HL-60 (cell line): ENCODE measurements at regions not wholly inside any gene's neighbourhood (a gene's known extent, or its start where the extent isn't known, plus 50 kb on each side); places are given as distances from the start of the nearest gene placed in this dataset.

Source experiments
- GABPA ChIP-seq: IDR thresholded peaks from 2 replicates; pipeline ENCODE4 v1.6.1; 2012; ENCODE audit warnings: low read depth
- POLR2AphosphoS5 ChIP-seq: IDR thresholded peaks from 2 replicates; pipeline ENCODE4 v1.6.1; 2012; ENCODE audit warnings: low read depth
- SPI1 ChIP-seq: IDR thresholded peaks from 2 replicates; pipeline ENCODE4 v1.6.1; 2012; ENCODE audit warnings: low read depth, mild to moderate bottlenecking, borderline replicate concordance
- TF ChIP-seq, protein P1 (sequence below): IDR thresholded peaks from one replicate; pipeline ENCODE4 v1.5.1; 2011; ENCODE audit warnings: low read length, control low read depth, inconsistent platforms; ENCODE audit not compliant: insufficient read depth
- TF ChIP-seq, protein P2 (sequence below): IDR thresholded peaks from 2 replicates; pipeline ENCODE4 v1.6.1; 2012; ENCODE audit warnings: low read depth; ENCODE audit not compliant: insufficient replicate concordance

DNA sequence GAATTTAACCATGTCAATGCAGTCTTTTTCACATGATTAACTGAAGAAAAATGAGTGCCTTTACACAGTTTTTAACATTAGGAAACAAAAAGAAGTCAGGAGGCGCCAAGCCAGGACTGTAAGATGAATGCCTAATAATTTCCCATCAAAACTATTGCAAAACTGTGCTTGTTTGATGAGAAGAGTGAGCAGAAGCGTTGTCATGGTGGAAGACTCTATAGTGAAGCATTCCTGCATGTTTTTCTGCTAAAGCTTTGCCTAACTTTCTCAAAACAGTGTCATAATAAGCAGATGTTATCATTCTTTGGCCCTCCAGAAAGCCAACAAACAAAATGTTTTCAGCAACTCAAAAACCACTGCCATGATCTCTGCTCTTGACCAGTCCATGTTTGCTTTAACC is 156.8 kb upstream of the CDIN1 start:
- TF ChIP-seq, protein P1, sequence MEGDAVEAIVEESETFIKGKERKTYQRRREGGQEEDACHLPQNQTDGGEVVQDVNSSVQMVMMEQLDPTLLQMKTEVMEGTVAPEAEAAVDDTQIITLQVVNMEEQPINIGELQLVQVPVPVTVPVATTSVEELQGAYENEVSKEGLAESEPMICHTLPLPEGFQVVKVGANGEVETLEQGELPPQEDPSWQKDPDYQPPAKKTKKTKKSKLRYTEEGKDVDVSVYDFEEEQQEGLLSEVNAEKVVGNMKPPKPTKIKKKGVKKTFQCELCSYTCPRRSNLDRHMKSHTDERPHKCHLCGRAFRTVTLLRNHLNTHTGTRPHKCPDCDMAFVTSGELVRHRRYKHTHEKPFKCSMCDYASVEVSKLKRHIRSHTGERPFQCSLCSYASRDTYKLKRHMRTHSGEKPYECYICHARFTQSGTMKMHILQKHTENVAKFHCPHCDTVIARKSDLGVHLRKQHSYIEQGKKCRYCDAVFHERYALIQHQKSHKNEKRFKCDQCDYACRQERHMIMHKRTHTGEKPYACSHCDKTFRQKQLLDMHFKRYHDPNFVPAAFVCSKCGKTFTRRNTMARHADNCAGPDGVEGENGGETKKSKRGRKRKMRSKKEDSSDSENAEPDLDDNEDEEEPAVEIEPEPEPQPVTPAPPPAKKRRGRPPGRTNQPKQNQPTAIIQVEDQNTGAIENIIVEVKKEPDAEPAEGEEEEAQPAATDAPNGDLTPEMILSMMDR, result no peak
- TF ChIP-seq GABPA (no peak), POLR2AphosphoS5 (no peak), SPI1 (no peak)
- TF ChIP-seq, protein P2, sequence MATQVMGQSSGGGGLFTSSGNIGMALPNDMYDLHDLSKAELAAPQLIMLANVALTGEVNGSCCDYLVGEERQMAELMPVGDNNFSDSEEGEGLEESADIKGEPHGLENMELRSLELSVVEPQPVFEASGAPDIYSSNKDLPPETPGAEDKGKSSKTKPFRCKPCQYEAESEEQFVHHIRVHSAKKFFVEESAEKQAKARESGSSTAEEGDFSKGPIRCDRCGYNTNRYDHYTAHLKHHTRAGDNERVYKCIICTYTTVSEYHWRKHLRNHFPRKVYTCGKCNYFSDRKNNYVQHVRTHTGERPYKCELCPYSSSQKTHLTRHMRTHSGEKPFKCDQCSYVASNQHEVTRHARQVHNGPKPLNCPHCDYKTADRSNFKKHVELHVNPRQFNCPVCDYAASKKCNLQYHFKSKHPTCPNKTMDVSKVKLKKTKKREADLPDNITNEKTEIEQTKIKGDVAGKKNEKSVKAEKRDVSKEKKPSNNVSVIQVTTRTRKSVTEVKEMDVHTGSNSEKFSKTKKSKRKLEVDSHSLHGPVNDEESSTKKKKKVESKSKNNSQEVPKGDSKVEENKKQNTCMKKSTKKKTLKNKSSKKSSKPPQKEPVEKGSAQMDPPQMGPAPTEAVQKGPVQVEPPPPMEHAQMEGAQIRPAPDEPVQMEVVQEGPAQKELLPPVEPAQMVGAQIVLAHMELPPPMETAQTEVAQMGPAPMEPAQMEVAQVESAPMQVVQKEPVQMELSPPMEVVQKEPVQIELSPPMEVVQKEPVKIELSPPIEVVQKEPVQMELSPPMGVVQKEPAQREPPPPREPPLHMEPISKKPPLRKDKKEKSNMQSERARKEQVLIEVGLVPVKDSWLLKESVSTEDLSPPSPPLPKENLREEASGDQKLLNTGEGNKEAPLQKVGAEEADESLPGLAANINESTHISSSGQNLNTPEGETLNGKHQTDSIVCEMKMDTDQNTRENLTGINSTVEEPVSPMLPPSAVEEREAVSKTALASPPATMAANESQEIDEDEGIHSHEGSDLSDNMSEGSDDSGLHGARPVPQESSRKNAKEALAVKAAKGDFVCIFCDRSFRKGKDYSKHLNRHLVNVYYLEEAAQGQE, result no peak
